ENCODE measurements at regions not wholly inside any gene's neighbourhood (a gene's known extent, or its start where the extent isn't known, plus 50 kb on each side); places are given as distances from the start of the nearest gene placed in this dataset.

DNA sequence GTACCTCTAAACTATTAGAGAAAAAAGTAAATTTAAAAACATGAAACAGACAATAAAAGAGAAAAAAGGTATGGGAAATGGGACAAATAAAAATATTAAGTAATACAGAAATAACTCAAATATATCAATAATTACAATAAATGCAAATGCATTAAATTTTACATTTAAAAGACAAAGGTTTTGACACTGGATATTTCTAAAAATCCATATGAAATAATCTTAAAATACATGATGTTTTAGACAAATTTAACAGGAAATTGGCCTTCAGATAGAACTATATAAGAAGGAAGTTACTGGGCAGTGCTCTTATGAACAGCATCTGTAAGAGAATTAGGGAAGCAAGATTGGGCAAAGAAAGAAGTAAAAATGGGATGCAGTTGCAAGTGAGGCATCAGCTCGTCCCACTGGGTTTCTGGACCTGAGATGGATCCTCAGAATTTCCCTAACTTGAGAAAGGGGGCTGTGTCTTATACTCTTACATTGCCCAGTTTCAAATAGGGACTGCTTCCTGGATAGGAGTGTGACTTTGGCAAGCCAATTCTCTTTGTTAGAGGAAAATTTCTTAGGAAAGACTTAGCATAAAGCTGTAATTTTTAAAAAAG, 376.7 kb downstream of the SMOC2 start:
- H4K20me1 ChIP-seq (ENCODE audit: insufficient read depth), result no peaks in the 10 kb centered on the region
- no peaks in the 10 kb centered on the region for H3K9me3 ChIP-seq
- H3K27me3 ChIP-seq (ENCODE audit: insufficient read depth), result no peaks in the 10 kb centered on the region
- no peak for DNase-seq
- no peaks in the 10 kb centered on the region; a peak in 1 of 4 replicates for H3K4me1 ChIP-seq (ENCODE audit: control insufficient read depth in 1 of 2, insufficient read depth in 2 of 2, low read depth in 1 of 2, low read length in 1 of 2)
- ChIA-PET CTCF (no interaction called here), POLR2A (no interaction called here)
- H3K27ac ChIP-seq (ENCODE audit: low read depth in 2 of 2, low read length in 1 of 2), result no peak overlapping the region
- H3K4me2 ChIP-seq, result no peak overlapping the region
- no peaks in the 10 kb centered on the region for H3K36me3 ChIP-seq (replicated peaks in 1 of 2; ENCODE audit: control insufficient read depth in 1 of 2, insufficient read depth in 2 of 2, low read length in 1 of 2)
- H3F3A ChIP-seq (replicated peaks; ENCODE audit: insufficient read depth), result no peaks in the 10 kb centered on the region
- TF ChIP-seq TEAD4 (IDR thresholded peaks at IDR 0.05; ENCODE audit: borderline replicate concordance, insufficient read depth), result no peak
- TF ChIP-seq JUND (IDR thresholded peaks at IDR 0.05), result no peak
- no peak for TF ChIP-seq FOXJ3 (CRISPR knock-in tag; IDR thresholded peaks at IDR 0.05)
- no peak for TF ChIP-seq MEF2A (IDR thresholded peaks at IDR 0.05; ENCODE audit: borderline replicate concordance, low read depth)
- TF ChIP-seq FOXM1 (IDR thresholded peaks at IDR 0.05; ENCODE audit: low read depth), result no peak
- TF ChIP-seq, protein P1, sequence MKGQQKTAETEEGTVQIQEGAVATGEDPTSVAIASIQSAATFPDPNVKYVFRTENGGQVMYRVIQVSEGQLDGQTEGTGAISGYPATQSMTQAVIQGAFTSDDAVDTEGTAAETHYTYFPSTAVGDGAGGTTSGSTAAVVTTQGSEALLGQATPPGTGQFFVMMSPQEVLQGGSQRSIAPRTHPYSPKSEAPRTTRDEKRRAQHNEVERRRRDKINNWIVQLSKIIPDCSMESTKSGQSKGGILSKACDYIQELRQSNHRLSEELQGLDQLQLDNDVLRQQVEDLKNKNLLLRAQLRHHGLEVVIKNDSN (IDR thresholded peaks at IDR 0.05; ENCODE audit: borderline replicate concordance, low read depth), result no peak
- TF ChIP-seq EP300 (IDR thresholded peaks at IDR 0.05; ENCODE audit: borderline replicate concordance in 1 of 2, low read depth in 1 of 2, low read length in 1 of 2), result no peak
- no peak for TF ChIP-seq SIN3A (IDR thresholded peaks at IDR 0.05; ENCODE audit: borderline replicate concordance, low read depth, low read length)
- TF ChIP-seq EZH2phosphoT487 (IDR thresholded peaks at IDR 0.05; ENCODE audit: borderline replicate concordance, low read depth), result no peak
- no peak for TF ChIP-seq MXI1 (IDR thresholded peaks at IDR 0.05; ENCODE audit: low read depth, low read length)
- TF ChIP-seq, protein P2, sequence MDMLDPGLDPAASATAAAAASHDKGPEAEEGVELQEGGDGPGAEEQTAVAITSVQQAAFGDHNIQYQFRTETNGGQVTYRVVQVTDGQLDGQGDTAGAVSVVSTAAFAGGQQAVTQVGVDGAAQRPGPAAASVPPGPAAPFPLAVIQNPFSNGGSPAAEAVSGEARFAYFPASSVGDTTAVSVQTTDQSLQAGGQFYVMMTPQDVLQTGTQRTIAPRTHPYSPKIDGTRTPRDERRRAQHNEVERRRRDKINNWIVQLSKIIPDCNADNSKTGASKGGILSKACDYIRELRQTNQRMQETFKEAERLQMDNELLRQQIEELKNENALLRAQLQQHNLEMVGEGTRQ (IDR thresholded peaks at IDR 0.05; ENCODE audit: borderline replicate concordance, low read depth, low read length), result no peak
- no peak for TF ChIP-seq ELF1 (IDR thresholded peaks at IDR 0.05)
- TF ChIP-seq RFX5 (IDR thresholded peaks at IDR 0.05; ENCODE audit: low read length), result no peak
- no peak for TF ChIP-seq TAF1 (IDR thresholded peaks at IDR 0.05; ENCODE audit: borderline replicate concordance, low read depth, low read length)
- TF ChIP-seq, protein P3, sequence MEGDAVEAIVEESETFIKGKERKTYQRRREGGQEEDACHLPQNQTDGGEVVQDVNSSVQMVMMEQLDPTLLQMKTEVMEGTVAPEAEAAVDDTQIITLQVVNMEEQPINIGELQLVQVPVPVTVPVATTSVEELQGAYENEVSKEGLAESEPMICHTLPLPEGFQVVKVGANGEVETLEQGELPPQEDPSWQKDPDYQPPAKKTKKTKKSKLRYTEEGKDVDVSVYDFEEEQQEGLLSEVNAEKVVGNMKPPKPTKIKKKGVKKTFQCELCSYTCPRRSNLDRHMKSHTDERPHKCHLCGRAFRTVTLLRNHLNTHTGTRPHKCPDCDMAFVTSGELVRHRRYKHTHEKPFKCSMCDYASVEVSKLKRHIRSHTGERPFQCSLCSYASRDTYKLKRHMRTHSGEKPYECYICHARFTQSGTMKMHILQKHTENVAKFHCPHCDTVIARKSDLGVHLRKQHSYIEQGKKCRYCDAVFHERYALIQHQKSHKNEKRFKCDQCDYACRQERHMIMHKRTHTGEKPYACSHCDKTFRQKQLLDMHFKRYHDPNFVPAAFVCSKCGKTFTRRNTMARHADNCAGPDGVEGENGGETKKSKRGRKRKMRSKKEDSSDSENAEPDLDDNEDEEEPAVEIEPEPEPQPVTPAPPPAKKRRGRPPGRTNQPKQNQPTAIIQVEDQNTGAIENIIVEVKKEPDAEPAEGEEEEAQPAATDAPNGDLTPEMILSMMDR (IDR thresholded peaks at IDR 0.05), result no peak
- TF ChIP-seq NRF1 (IDR thresholded peaks at IDR 0.05; ENCODE audit: low read depth, low read length), result no peak
- TF ChIP-seq GABPA (IDR thresholded peaks at IDR 0.05; ENCODE audit: low read depth), result no peak
- H3K4me3 ChIP-seq (ENCODE audit: low read depth in 2 of 2, low read length in 1 of 2), result no peak overlapping the region
- 0% methylated on average over 1 of the region's 1 CpG for WGBS (ENCODE audit: low lambda C conversion rate)
- H3K9ac ChIP-seq, result no peak overlapping the region
- H3K9me2 ChIP-seq, result no peaks in the 10 kb centered on the region
- H2AFZ ChIP-seq (ENCODE audit: low read depth), result no peak overlapping the region
- no peaks in the 10 kb centered on the region for H3K79me2 ChIP-seq (ENCODE audit: insufficient read depth)
